ENCODE measurements at regions not wholly inside any gene's neighbourhood (a gene's known extent, or its start where the extent isn't known, plus 50 kb on each side); places are given as distances from the start of the nearest gene placed in this dataset.

DNA sequence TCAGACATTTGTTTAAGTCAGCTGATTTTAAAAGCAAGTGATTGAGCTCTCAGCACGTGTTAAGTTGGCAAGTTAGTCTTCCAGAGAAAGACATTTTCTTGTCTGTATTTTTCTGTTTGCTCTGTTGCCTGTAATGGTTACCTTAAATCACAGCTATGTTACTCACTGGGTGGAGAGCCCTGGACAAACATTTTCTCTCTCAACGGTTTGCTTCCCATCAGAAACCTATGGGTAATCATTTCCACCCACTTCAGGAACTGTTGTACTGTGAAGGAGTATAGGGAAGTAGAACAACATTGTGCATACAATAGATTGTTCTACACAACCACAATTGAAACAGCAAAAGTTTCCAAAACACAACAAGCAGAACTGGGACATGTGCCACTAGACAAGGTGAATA is 113.9 kb upstream of the DPT start:
- TF ChIP-seq EP300 (IDR thresholded peaks at IDR 0.05) (no peak), POLR2AphosphoS5 (IDR thresholded peaks at IDR 0.05) (no peak), POLR2A (IDR thresholded peaks at IDR 0.05) (no peak)
- TF ChIP-seq, protein P1, sequence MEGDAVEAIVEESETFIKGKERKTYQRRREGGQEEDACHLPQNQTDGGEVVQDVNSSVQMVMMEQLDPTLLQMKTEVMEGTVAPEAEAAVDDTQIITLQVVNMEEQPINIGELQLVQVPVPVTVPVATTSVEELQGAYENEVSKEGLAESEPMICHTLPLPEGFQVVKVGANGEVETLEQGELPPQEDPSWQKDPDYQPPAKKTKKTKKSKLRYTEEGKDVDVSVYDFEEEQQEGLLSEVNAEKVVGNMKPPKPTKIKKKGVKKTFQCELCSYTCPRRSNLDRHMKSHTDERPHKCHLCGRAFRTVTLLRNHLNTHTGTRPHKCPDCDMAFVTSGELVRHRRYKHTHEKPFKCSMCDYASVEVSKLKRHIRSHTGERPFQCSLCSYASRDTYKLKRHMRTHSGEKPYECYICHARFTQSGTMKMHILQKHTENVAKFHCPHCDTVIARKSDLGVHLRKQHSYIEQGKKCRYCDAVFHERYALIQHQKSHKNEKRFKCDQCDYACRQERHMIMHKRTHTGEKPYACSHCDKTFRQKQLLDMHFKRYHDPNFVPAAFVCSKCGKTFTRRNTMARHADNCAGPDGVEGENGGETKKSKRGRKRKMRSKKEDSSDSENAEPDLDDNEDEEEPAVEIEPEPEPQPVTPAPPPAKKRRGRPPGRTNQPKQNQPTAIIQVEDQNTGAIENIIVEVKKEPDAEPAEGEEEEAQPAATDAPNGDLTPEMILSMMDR (IDR thresholded peaks at IDR 0.05): no peak
- no peaks in the 10 kb centered on the region for H3K9me3 ChIP-seq
- no peak for ATAC-seq (ENCODE audit: low FRiP score in 2 of 2)
- DNase-seq: no peak
- no peaks in the 10 kb centered on the region for H3K36me3 ChIP-seq
- H3K27me3 ChIP-seq: no peaks in the 10 kb centered on the region
- peak overlapping the region in 2 of 4 donors; percentile 14 to 42 for H3K27ac ChIP-seq
- 45 to 47% methylated on average over 2 of the region's 2 CpGs for WGBS, 2 donors
- peaks cover 5 to 17% (median 11%) of the 10 kb centered on the region in 4 donors for H3K4me1 ChIP-seq
- no peak overlapping the region for H3K4me3 ChIP-seq

DNA sequence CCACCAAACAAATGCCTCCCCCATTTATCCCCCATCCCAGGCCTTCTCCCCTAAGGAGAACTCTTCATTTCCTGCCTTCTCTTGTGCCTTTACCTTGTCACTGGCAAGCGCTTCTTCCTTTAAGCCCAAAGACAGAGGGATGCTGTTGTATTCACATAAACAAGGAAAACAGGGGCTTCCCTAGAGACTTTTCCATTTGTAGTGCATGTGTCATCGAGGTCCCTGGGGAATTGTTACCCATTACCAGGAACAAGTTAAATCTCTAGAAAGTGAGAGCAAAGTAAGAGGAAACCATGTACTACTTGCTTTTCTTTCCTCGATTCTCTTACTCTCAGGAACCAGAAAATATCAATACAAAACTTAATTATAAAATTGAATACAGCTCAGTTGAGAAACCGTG is 114.4 kb upstream of the DPT start:
- Histone ChIP-seq H3K4me1 (peaks cover 5 to 17% (median 12%) of the 10 kb centered on the region in 4 donors), H3K9me3 (no peaks in the 10 kb centered on the region), H3K36me3 (no peaks in the 10 kb centered on the region), H3K27ac (peak overlapping the region in 1 of 4 donors; percentile 14), H3K4me3 (no peak overlapping the region), H3K27me3 (no peaks in the 10 kb centered on the region)
- no peak for ATAC-seq (ENCODE audit: low FRiP score in 2 of 2)
- TF ChIP-seq, protein P1 (IDR thresholded peaks at IDR 0.05): no peak
- TF ChIP-seq EP300 (IDR thresholded peaks at IDR 0.05) (no peak), POLR2AphosphoS5 (IDR thresholded peaks at IDR 0.05) (no peak), POLR2A (IDR thresholded peaks at IDR 0.05) (no peak)
- 82 to 84% methylated on average over 4 of the region's 4 CpGs for WGBS, 2 donors
- no peak for DNase-seq

DNA sequence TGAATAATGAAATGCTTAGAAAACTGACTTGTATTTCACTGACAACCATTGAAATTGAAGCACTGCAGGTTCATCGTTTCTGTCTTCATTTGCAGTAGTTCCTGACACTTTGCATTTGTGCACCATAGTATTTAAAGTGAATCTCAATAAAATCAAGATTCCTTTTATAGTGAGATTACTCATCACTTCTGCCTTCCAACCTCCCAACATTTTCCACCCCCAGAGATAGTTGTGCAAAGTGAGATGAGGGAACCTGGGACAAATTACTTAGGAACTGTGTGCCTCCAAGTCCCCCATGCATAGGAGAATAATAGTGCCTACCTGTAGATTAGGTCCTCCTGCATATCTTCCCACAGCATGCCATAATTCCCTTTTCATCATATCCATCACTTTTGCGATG is 114.9 kb upstream of the DPT start:
- Histone ChIP-seq H3K9me3 (no peaks in the 10 kb centered on the region), H3K4me1 (peaks cover 5 to 17% (median 13%) of the 10 kb centered on the region in 4 donors), H3K4me3 (no peak overlapping the region), H3K27me3 (no peaks in the 10 kb centered on the region), H3K27ac (no peak overlapping the region), H3K36me3 (no peaks in the 10 kb centered on the region)
- no peak for TF ChIP-seq EP300 (IDR thresholded peaks at IDR 0.05)
- no peak for TF ChIP-seq POLR2A (IDR thresholded peaks at IDR 0.05)
- TF ChIP-seq POLR2AphosphoS5 (IDR thresholded peaks at IDR 0.05): no peak
- TF ChIP-seq, protein P1 (IDR thresholded peaks at IDR 0.05): no peak
- 92 to 98% methylated on average over 2 of the region's 2 CpGs for WGBS, 2 donors
- DNase-seq (no peak), ATAC-seq (ENCODE audit: low FRiP score in 2 of 2) (no peak)

DNA sequence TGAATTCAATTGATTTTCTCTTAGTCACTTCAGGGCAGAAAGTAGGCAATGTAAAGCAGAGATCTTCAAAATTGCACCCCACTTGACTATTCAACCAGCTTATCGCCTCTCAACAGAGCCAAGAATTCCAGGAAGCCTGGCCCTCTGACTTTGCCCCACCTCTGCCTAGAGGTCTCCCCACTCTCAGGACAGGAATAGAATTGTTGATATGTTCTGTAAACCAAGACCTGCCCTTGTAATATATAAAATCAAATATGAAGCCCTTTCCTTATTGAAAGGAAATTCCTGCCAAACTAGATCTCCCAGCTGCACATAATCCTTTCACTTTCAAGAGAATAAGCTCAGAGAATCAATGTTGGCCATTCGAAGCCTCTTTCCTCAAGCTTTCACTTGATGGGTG is 116.1 kb upstream of the DPT start:
- Histone ChIP-seq H3K36me3 (no peaks in the 10 kb centered on the region), H3K9me3 (no peaks in the 10 kb centered on the region), H3K27ac (peak overlapping the region in 3 of 4 donors; percentile 23 to 39 (median 36)), H3K27me3 (no peaks in the 10 kb centered on the region), H3K4me1 (peaks cover 5 to 17% (median 13%) of the 10 kb centered on the region in 4 donors), H3K4me3 (no peak overlapping the region)
- DNase-seq (peak in 1 of 2 donors; percentile 31), ATAC-seq (ENCODE audit: low FRiP score in 2 of 2) (no peak)
- 55 to 57% methylated on average over 2 of the region's 2 CpGs for WGBS, 2 donors
- no peak for TF ChIP-seq EP300 (IDR thresholded peaks at IDR 0.05)
- no peak for TF ChIP-seq POLR2A (IDR thresholded peaks at IDR 0.05)

DNA sequence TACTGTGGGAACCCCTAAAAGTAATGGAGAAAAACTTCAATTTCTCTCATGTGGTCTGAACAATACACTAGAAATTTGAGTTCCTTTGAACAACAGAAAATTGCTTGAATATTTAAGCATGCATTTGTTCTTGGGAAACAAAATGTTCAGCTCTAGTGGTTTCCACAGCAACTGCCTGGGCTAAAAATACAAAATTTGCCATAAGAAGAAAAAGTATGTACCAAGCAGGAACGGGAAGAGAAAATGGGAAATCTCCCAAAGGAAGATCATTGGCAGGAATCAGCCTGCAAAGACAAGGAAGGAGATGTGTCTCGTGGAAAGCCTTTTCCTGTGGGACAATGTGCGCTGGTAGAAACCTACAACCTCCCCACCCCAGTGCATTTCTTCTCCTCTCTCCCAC is 119.0 kb upstream of the DPT start:
- Histone ChIP-seq H3K9me3 (no peaks in the 10 kb centered on the region), H3K4me1 (peaks cover 5 to 17% (median 13%) of the 10 kb centered on the region in 4 donors), H3K4me3 (no peak overlapping the region), H3K36me3 (no peaks in the 10 kb centered on the region), H3K27me3 (no peaks in the 10 kb centered on the region), H3K27ac (no peak overlapping the region)
- ATAC-seq (ENCODE audit: low FRiP score in 2 of 2) (no peak), DNase-seq (no peak)
- WGBS, 2 donors: 82 to 90% methylated on average over 3 of the region's 3 CpGs
- TF ChIP-seq, protein P1 (IDR thresholded peaks at IDR 0.05): no peak
- no peak for TF ChIP-seq EP300 (IDR thresholded peaks at IDR 0.05)
- no peak for TF ChIP-seq POLR2A (IDR thresholded peaks at IDR 0.05)
- no peak for TF ChIP-seq POLR2AphosphoS5 (IDR thresholded peaks at IDR 0.05)

Data from upper lobe of left lung (tissue), 6 donors.